ENCODE measurements at regions not wholly inside any gene's neighbourhood (a gene's known extent, or its start where the extent isn't known, plus 50 kb on each side); places are given as distances from the start of the nearest gene placed in this dataset.
A peak's percentile ranks its signal among the peaks of the same experiment; 100 is the strongest.
"Not testable (repeated sequence)": the region's sequence is repeated elsewhere in the genome, so short reads cannot be mapped to it uniquely, and the experiment has no call there.

DNA sequence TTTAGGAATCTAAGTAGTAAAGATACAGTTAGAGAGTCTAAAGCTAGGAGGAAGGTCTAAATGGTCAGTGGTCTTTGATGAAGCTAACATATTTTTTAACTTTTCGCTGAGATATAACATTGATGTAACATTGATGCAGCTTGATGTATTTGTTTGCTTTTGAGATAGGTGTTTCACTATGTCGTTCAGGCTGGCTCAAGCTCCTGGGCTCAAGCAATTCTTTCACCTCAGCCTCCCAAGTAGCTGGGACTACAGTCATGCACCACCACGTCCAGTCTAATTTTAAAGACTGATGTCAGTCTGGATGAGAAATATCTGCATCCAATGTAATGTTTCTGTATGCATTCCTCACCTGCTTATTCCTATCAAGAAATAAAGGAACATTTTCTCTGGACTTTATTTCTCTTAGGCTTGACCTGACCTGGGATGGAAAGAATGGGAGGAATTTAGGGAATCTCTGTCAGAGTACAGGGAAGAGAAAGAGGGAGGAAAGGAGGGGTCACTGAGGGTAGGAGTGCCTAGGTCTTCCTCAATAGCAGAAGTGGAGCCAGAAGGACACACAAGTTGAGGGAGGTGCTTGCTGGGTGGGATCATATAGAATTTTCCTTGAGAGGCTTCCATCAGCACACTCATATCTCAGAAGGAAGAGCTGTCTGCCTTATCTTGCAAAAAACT lies 101.5 kb upstream of the GPBP1 start:
- H3K79me2 ChIP-seq (ENCODE audit: insufficient read depth, low read length): no peaks in the 10 kb centered on the region
- no peaks in the 10 kb centered on the region for H3K36me3 ChIP-seq (ENCODE audit: insufficient read depth, low read length)
- no peaks in the 10 kb centered on the region for H4K20me1 ChIP-seq (ENCODE audit: insufficient read depth, low read length)
- H3K27ac ChIP-seq (ENCODE audit: low read depth, low read length, poor library complexity, severe bottlenecking): no peak overlapping the region
- H3K9me3 ChIP-seq (ENCODE audit: low read length): no peaks in the 10 kb centered on the region
- no peaks in the 10 kb centered on the region for H3K27me3 ChIP-seq (ENCODE audit: insufficient read depth, low read length)
- H3K9ac ChIP-seq (ENCODE audit: low read length): no peak overlapping the region
- no peak for TF ChIP-seq EZH2 (IDR thresholded peaks at IDR 0.05; ENCODE audit: borderline replicate concordance, low read length)
- TF ChIP-seq, protein P1, sequence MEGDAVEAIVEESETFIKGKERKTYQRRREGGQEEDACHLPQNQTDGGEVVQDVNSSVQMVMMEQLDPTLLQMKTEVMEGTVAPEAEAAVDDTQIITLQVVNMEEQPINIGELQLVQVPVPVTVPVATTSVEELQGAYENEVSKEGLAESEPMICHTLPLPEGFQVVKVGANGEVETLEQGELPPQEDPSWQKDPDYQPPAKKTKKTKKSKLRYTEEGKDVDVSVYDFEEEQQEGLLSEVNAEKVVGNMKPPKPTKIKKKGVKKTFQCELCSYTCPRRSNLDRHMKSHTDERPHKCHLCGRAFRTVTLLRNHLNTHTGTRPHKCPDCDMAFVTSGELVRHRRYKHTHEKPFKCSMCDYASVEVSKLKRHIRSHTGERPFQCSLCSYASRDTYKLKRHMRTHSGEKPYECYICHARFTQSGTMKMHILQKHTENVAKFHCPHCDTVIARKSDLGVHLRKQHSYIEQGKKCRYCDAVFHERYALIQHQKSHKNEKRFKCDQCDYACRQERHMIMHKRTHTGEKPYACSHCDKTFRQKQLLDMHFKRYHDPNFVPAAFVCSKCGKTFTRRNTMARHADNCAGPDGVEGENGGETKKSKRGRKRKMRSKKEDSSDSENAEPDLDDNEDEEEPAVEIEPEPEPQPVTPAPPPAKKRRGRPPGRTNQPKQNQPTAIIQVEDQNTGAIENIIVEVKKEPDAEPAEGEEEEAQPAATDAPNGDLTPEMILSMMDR (IDR thresholded peaks at IDR 0.05; ENCODE audit: low read length): no peak
- no peaks in the 10 kb centered on the region for H3K9me2 ChIP-seq (ENCODE audit: low read depth, low read length)
- H3K4me1 ChIP-seq (ENCODE audit: insufficient read depth, low read length, severe bottlenecking): no peaks in the 10 kb centered on the region
- no peak overlapping the region for H3K4me2 ChIP-seq (ENCODE audit: low read length)
- H3K4me3 ChIP-seq (ENCODE audit: low read depth, low read length, poor library complexity, severe bottlenecking): no peak overlapping the region
- no peak overlapping the region for H2AFZ ChIP-seq (ENCODE audit: low read length)
- no peaks in the 10 kb centered on the region for H3F3A ChIP-seq (ENCODE audit: insufficient read depth, low read length)

DNA sequence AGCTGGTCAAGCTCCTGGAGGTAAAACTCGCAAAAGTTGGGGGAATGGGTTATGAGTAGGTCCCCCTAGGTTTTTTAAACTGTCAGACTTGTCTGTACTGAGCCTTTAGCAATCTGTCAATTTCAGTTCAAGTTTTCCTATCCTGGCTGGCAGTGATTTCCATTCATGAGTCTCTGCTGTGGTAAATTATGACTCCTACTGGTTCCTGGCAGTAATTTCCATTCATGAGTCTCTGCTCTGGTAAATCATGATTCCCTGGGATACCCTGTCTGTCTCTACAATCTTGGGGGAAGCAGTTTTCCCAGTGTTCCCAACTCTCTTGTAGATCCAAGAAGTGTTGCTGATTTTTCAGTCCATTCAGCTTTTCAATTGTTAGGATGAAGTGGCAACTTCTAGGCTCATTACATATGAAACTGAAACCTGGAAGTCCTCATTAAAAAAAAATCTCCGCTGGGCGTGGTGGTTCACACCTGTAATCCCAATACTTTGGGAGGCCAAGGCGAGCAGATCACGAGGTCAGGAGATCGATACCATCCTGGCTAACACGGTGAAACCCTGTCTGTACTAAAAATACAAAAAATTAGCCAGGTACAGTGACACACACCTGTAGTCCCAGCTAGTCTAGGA lies 91.3 kb upstream of the GPBP1 start:
- Histone ChIP-seq H3K4me2 (ENCODE audit: low read length) (no peak overlapping the region), H3K9me2 (ENCODE audit: low read depth, low read length) (no peaks in the 10 kb centered on the region)

DNA sequence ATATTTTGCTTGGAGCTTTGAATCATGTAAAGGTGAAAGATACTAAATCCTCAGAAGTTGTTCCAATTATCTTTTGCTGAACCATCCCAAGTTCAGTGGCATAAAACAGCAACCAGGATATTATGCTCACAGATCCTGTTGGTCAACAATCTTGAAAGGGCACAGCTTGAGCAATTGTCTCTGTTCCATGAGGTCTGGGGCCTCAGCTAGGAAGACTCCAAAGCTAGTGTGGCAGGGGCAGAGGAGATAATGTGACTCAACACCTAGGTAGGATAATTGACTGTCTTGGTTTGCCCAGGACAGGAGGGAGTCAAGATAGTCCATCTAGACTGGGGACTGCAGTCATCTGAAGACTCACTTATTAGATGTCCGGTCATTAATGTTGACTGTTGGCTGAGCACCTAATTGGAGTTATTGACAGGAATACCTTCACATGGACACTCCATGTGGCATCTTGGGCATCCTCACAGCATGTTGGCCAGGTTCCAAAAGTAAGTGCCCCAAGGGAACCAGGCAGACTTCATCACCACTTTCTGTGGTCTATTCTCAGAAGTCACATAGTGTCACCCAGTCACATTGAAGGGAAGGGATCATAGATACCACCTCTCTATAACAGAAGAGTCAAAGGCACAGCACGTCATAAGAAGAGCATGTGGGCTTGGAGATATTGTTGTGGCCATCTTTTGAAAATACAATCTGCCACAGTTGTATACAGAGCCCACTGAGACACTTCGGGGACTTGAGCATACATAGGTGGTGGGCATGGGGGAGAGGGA lies 88.4 kb upstream of the GPBP1 start:
- H3K27ac ChIP-seq (ENCODE audit: low read depth, low read length, poor library complexity, severe bottlenecking): no peak overlapping the region
- no peak overlapping the region for H3K4me3 ChIP-seq (ENCODE audit: low read depth, low read length, poor library complexity, severe bottlenecking)
- H3F3A ChIP-seq (ENCODE audit: insufficient read depth, low read length): no peaks in the 10 kb centered on the region
- no peak overlapping the region for H3K4me2 ChIP-seq (ENCODE audit: low read length)
- H4K20me1 ChIP-seq (ENCODE audit: insufficient read depth, low read length): no peaks in the 10 kb centered on the region
- H3K9me2 ChIP-seq (ENCODE audit: low read depth, low read length): no peaks in the 10 kb centered on the region
- TF ChIP-seq, protein P1 (IDR thresholded peaks at IDR 0.05; ENCODE audit: low read length): no peak
- H3K9me3 ChIP-seq (ENCODE audit: low read length): no peaks in the 10 kb centered on the region
- H3K9ac ChIP-seq (ENCODE audit: low read length): no peak overlapping the region
- H2AFZ ChIP-seq (ENCODE audit: low read length): no peak overlapping the region
- no peaks in the 10 kb centered on the region for H3K79me2 ChIP-seq (ENCODE audit: insufficient read depth, low read length)
- H3K4me1 ChIP-seq (ENCODE audit: insufficient read depth, low read length, severe bottlenecking): no peaks in the 10 kb centered on the region
- no peaks in the 10 kb centered on the region for H3K36me3 ChIP-seq (ENCODE audit: insufficient read depth, low read length)
- H3K27me3 ChIP-seq (ENCODE audit: insufficient read depth, low read length): no peaks in the 10 kb centered on the region

More for the DNA sequence above, 91.3 kb upstream of the GPBP1 start:
- no peak overlapping the region for H2AFZ ChIP-seq (ENCODE audit: low read length)
- TF ChIP-seq EZH2 (IDR thresholded peaks at IDR 0.05; ENCODE audit: borderline replicate concordance, low read length): no peak
- TF ChIP-seq, protein P1 (IDR thresholded peaks at IDR 0.05; ENCODE audit: low read length): peak; percentile 34; the same call in 1 of the 2 replicates
- H3K4me3 ChIP-seq (ENCODE audit: low read depth, low read length, poor library complexity, severe bottlenecking): no peak overlapping the region
- no peaks in the 10 kb centered on the region for H4K20me1 ChIP-seq (ENCODE audit: insufficient read depth, low read length)
- H3K9me3 ChIP-seq (ENCODE audit: low read length): no peaks in the 10 kb centered on the region
- H3K9ac ChIP-seq (ENCODE audit: low read length): no peak overlapping the region
- no peaks in the 10 kb centered on the region for H3K36me3 ChIP-seq (ENCODE audit: insufficient read depth, low read length)
- H3K79me2 ChIP-seq (ENCODE audit: insufficient read depth, low read length): no peaks in the 10 kb centered on the region
- no peaks in the 10 kb centered on the region for H3K27me3 ChIP-seq (ENCODE audit: insufficient read depth, low read length)
- no peaks in the 10 kb centered on the region for H3F3A ChIP-seq (ENCODE audit: insufficient read depth, low read length)
- no peaks in the 10 kb centered on the region for H3K4me1 ChIP-seq (ENCODE audit: insufficient read depth, low read length, severe bottlenecking)
- no peak overlapping the region for H3K27ac ChIP-seq (ENCODE audit: low read depth, low read length, poor library complexity, severe bottlenecking)

DNA sequence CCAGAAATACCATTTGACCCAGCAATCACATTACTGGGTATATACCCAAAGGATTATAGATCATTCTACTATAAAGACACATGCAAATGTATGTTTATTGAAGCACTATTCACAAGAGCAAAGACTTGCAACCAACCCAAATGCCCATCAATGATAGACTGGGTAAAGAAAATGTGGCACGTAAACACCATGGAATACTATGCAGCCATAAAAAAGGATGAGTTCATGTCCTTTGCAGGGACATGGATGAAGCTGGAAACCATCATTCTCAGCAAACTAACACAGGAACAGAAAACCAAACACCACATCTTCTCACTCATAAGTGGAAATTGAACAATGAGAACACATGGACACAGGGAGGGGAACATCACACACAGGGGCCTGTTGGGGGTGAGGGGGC lies 85.9 kb upstream of the GPBP1 start:
- not testable (repeated sequence) for H3K9me3 ChIP-seq (ENCODE audit: low read length); H3K27me3 ChIP-seq (ENCODE audit: insufficient read depth, low read length); H3K9ac ChIP-seq (ENCODE audit: low read length); H3K27ac ChIP-seq (ENCODE audit: low read depth, low read length, poor library complexity, severe bottlenecking); H4K20me1 ChIP-seq (ENCODE audit: insufficient read depth, low read length); H3K4me1 ChIP-seq (ENCODE audit: insufficient read depth, low read length, severe bottlenecking); H3K36me3 ChIP-seq (ENCODE audit: insufficient read depth, low read length); H2AFZ ChIP-seq (ENCODE audit: low read length); H3K4me2 ChIP-seq (ENCODE audit: low read length); H3F3A ChIP-seq (ENCODE audit: insufficient read depth, low read length); H3K4me3 ChIP-seq (ENCODE audit: low read depth, low read length, poor library complexity, severe bottlenecking); H3K79me2 ChIP-seq (ENCODE audit: insufficient read depth, low read length); H3K9me2 ChIP-seq (ENCODE audit: low read depth, low read length)
